GM21515 (cell line): ENCODE measurements at regions not wholly inside any gene's neighbourhood (a gene's known extent, or its start where the extent isn't known, plus 50 kb on each side); places are given as distances from the start of the nearest gene placed in this dataset.

Source experiments
- ATAC-seq: cut with Tn5 transposase; IDR thresholded peaks from one replicate; pipeline ENCODE4 v1.9.1; 2021; ENCODE audit not compliant: unreplicated experiment

DNA sequence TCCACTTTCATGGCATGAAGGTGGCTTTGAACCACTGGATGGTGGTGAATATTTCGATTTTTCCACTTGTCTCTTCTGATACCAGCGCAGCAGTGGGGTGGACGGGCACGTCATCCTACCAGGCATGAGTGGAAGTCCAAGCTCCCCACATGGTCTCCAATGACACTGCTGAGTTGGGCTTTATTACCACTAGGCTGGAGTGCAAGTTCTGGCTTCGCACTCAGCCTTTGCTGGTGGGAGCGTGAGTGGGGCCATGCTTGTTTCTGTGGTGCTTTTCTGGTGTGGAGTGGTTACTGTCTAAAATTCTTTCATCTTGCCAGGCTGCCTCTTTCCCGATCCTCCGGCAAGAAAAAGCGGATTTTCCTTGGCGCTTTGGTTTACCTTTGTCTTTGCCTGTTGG lies 70.1 kb upstream of the SDK1 start:
- no peak for ATAC-seq

DNA sequence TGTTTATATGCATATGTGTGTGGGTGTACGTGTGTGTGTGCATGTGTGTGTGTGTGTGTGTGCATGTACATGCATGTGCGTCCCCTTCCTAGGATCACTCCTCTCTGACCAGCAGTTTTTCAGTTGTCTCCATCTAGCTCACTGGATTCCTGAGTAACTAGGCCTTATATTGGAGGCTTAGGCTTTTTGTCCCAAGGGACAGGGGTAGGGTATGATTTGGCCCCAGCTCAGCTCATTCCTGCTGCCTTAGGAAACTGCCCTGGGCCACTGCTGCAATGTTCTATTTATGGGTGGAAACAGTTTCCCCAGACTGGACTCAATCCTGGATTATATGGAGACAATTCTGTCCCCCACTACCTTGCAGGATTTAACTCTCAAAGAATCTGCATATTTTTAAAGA lies 68.8 kb upstream of the SDK1 start:
- no peak for ATAC-seq

DNA sequence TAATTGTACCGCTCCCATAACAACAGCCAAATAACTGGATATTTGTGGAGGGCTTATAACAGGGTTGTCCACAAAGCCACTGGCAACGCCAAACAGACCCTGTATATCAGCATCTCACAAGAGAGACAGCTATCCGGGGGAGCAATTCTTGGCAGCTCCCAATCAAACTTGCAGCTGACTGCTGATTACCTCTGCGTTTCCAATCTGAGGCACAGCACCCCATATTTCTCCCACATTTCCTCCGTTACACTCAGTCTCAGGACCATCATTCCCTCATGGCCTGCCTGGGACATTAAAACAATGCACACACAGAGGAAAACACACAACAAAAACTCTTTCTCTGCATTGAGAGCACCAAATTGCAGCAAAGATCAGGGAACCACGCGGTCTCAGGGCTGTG lies 67.8 kb upstream of the SDK1 start:
- ATAC-seq: no peak

DNA sequence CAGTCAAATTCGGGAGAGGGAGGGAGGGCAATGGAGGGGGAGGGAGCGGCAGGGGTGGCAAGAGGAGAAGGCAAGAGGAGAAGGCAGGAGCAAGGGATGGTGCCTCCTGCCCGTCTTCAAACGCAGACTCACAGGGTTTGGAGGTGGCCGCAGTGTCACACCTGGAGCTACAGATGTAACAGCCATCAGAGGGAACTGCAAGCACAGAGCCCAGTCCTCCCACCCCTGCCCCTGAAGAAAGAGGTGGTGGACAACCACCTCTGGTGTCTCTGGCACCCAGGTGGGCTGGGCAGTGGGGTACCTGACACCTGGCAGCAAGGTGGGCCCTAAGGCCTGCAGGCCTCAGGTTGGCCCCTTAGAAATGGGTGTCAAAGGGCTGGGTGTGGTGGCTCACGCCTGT lies 67.0 kb upstream of the SDK1 start:
- ATAC-seq: no peak

DNA sequence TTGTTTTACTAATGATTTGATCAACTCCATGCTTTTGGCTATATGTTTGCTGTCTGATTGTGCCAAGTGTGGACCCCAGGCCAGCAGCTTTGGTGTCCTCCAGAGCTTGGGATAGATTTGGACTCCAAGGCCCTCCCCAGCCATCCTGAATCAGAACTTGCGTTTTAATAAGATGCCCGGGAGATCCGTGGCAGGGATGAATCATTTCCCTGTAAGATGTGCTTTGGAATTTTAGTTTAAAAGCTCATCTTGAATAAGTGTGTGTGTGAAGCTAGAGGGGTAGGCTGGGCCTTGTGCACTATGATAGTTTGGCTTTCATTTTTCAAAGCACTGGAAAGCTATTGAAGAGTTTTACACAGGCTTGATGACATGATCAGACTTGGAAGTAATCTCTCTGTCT lies 66.2 kb upstream of the SDK1 start:
- ATAC-seq: no peak

DNA sequence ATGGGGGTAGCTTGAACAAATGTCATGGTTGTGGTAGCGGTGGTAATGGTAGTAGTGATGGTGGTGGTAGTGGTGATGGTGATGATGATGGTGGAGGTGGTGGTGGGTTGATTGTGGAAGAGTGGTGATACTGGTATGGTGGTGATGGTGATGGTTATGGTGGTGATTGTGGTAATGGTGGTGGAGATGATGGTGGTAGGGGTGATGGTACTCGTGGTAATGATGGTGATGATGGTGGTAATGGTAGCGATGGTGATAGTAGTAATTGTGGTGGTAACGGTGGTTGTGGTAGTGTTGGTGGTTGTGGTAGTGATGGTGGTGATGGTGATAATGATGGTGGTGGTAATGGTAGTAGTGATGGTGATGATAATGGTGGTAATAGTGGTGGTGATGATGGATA lies 65.7 kb upstream of the SDK1 start:
- ATAC-seq: no peak

DNA sequence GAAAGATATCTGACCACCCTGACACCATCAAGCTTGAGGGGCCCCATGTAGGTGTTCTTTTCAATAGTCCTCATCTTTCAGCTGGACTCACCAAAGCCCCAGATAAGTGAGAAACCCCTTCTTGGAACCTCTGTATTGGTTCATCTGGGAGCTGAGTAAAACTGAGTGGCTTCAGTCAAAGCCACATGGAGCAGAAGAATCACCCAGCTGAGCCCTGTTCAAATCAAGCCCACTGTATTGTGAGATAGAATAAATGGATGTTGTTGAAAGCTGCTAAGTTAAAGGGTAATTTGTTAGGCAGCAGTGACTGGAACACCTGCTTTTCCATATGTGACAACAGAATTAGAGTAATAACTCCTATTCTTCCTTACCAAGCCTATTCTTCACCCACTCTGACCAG lies 64.8 kb upstream of the SDK1 start:
- no peak for ATAC-seq

DNA sequence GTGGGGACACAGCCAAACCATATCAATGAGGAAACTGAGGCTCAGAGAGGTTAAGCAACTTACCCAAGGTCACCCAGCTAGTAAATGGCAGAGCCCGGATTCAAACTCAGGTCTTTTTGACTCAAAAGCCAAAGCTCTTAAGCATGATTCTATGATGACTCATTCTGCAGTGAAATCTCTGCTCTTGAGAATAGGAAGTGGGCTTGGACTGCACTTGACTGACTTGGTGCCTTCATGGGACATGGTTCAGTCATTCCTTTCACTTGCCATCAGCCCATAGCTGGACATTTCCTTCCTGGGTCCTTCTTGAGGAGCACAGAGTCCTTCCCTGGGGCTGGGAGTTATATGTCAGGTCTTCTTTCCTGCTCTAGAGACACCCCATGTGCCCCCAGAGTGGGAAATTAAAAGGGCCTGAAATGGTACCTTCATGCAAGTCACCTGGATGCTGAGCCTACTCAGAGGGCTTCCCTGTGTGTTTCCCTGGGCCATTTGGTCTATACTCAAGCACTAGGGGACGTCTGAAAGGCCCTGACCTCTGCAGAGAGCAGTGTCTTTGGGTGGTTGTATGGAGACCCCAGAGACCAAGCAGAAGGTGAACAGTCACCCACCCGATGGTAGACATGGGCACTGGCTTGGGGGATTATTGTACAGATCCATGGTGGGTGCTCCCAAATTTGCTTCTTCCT lies 62.4 kb upstream of the SDK1 start:
- ATAC-seq: no peak

DNA sequence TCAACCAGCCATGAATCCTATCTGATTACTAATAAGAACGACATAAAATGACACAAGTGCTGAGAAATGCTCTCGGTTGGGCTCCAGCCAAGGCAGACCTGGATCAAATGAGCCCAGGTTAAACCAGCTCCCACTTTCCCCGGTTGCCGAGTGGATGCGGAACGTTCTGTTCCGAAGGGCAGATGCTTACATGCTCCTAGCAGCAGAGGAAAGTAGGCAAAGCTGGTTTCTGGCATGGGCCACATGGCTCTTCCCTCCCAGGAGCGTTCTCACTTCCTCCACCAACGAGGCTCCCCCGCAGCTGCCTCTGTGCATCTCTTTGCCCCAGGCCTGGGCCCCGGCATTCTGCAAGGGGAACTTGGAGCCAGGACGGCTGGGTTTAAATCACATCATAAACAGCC lies 61.8 kb upstream of the SDK1 start:
- ATAC-seq: no peak

DNA sequence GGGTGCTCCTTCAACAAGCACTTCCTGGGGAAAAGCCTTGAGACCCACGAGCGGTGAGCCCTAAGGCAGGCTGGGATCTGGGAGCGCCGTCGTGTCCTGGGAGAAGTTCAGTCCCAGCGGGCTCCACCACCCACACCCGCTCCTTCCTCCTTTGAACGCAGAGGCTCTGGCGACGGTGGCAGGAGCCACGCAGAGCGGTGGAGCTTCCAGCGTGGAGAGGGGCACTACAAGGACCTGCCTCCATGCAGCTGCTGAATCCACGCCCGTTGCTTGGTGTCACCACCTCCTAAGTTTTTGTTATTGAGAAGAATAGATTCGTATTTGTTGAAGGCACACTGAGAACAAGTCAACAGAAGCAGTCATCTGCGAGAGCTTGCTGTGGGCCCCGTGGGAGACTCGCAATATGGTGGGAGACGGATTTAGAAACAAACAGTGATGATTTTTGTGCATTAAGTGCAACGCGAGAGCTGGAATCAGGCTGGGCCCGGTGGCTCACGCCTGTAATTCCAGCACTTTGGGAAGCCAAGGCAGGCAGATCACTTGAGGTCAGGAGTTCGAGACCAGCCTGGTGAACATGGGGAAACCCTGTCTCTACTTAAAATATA lies 60.1 kb upstream of the SDK1 start:
- ATAC-seq: no peak

DNA sequence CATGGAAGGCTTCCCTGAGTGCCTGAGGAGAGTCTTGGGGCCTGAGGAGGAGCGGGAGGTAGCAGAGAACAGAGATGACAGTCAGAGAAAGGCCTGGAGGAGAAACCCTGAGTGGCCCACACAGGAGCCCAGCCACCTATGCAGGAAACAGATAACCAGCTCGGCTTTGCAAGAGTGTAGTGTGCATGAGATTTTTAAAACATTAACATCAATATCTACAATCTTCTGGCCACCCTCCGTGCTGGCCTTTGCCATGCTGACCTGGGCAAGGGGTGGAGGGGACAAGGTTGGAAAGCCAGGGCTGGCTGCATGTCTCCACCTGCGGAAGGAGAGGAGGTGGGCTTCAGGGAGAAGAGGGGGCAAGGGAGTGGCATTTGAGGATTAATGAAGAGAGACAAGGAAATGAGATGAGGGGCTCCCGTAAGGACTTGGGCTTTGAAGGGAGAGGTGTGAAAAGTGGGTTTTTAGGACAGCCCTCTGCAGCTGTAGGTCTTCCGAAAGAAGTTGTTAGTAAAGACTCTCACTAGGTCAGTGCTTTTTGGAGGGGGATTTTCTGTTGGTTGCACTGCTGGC lies 59.3 kb upstream of the SDK1 start:
- ATAC-seq: no peak

DNA sequence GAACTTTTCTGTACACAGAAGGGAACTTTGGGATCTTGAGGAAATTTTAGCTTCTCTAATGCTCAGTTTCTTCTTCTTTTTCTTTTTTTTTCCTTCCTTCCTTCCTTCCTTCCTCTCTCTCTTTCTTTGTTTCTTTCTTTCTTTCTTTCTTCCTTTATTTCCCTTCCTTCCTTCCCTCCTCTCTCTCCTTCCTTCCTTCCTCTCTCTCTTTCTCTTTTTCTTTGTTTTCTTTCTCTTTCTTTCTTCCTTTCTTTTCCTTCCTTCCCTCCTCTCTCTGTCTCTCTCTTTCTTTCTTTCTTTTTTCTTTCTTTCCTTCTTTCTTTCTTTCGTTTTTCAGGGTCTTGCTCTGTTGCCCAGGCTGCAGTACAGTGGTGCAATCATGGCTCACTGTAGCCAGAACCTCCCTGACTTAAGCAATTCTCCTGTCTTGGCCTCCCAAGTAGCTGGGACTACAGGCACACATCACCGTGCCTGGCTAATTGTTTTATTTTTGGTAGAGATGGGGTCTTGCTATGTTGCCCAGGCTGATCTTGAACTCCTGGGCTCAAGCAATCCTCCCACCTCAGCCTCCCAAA lies 58.6 kb upstream of the SDK1 start:
- no peak for ATAC-seq

DNA sequence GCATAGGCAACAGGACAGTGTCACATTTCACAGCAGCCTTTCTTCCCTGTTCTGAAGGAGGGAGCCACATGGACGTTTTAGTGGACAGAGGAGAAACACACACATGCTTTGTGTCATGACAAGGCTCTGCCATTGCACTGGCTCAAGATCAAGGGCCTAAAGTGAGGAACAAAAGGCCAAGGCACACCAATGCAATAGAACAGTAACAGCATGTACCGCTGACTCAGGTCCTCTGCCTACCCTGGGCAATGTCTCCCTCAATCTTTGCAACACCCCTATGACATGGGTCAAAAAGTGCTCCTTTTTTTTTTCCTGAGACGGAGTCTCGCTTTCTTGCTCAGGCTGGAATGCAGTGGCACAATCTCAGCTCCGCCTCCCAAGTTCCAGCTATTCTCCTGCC lies 57.8 kb upstream of the SDK1 start:
- ATAC-seq: no peak

DNA sequence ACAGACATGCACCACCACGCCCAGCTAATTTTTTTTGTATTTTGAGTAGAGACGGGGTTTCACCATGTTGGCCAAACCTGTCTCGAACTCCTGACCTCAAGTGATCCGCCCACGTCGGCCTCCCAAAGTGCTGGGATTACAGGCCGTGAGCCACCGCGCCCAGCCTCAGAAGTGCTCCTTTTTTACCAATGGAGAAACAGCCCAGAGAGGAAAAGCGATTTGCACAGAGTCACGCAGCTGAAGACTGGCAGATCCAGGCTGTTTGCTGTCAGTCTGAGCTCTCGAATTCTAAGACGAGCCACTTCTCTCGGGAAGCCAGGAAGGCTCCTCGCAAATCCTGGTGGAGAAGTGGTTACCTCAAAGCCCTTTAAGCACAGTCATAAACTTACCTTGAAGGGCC lies 57.4 kb upstream of the SDK1 start:
- no peak for ATAC-seq

DNA sequence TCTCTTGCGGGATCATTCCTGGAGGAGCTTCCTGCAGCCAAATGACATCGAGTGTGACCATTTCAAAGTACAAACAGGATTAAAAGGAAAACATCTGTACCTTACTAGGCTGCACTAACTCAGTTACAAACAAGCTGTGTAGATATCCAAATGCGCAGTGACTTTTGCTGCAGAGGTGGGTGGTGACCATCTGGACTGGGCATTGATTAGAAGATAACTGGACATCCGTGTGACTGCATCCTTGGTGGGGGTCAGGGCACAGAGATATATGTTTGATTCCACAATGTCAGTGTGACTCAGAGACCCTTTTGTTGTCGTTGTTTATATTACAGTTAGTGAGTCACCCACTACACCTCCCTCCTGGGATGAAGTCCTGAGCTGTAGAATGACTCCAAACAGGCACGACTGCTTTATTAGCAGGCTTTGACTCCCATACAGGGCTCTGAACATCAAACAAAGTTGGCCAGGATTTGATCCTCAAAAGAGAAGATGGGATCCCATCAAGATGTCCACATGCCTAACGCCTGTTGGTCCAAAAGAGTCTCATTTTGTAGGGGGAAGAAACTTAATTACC lies 56.7 kb upstream of the SDK1 start:
- ATAC-seq: no peak

DNA sequence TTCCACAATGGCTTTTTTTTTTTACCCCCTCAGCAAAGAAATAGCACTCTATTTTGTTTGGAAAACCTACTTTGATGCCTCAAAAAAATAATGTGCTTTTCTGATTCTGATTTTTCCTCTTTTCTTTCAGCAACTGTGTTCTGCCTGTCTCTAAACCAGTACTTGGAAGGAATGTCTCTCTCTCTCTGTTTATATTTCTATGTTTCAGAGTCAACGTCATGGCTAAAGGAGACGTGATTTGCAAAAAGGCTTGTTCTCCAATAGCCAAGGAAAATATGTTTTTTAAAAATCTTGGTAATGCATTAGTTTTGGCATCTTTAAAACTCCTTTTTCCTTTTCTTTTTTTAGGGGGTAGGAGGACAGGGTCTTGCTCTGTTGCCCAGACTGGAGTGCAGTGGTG lies 56.0 kb upstream of the SDK1 start:
- no peak for ATAC-seq

DNA sequence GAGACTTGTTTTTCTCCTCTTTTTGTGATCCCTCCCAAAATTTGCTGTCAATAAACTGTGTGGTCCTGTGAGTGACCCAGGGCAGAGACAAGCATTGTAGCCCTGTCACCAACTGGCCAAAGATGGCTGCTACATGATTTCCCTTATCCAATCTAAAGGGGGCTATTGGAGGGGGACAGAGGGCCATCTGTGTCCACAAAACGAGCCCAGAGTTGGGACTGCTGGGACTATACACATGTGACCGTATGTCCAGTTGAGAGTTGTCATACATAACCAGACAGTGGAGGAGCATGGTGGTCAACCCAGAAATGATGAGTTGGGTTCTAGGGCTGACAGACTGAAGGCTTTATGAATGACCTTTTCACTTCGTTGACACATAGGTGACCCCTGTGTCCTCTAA lies 55.3 kb upstream of the SDK1 start:
- no peak for ATAC-seq

DNA sequence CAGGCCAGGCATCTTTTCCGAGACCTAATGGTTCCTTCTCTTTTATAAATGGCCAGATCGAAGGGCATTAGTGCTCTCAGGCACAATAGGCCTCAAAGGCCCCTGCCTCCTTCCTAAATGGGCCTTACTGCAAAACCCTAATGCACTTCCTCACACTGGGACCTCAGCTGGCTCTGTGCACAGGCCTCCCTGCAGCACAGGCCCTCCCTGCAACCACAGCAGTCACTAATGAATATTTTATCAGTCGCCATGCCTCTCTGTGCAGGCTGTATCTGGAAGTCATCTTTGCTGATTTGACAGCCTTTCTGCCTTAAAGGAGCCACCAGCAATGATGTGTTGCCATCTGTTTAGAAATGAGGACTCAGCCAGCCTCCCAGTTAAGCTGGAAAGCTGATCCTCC lies 54.9 kb upstream of the SDK1 start:
- no peak for ATAC-seq

DNA sequence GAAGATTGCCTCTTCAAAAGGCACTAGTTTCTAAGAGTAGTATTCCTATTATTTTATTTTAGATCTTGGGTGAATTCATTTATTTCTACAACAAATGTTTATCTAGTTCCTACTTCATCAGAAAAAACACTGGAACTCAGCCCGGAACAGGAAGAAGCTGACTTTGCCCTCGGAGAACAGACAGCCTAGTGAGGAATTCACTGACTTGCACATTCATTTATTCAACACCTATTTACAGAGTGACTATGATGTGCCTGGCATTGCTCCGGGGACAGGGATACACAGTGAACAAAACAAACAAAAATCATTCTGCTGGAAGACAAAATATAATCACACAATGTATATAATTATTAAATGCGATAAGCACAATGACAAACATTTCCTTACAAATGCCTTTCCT lies 54.4 kb upstream of the SDK1 start:
- ATAC-seq: no peak

DNA sequence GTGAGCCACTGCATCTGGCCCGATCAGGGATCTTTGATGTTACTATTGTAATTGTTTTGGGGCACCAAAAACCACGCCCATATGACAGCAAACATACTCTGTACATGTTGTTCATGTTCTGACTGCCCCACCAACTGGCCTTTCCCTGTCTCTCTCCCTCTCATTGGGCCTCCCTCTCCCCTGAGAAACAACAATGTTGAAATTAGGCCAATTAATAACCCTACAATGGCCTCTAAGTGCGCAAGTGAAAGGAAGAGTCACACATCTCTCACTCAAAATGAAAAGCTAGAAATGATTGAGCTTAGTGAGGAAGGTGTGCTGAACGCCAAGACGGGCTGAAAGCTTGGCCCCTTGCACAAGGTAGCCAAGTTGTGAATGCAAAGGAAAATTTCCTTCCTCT lies 50.3 kb upstream of the SDK1 start:
- ATAC-seq: no peak
